IMR-90 (cell line): ENCODE measurements at regions not wholly inside any gene's neighbourhood (a gene's known extent, or its start where the extent isn't known, plus 50 kb on each side); places are given as distances from the start of the nearest gene placed in this dataset.

Source experiments
- ATAC-seq: fragments of 200-7000 bp; cut with Tn5 transposase; 2 replicates; pipeline ENCODE4 v1.9.1; 2020; ENCODE audit warnings: low read depth, mild to moderate bottlenecking, moderate library complexity
- BruUV-seq: library from RNA; stranded (reverse); fragments of 400-500 nt; replicated peaks from 2 replicates; lab custom pipeline; 2021; lab: Mats Ljungman, UMichigan
- CTCF ChIA-PET: fragments of 300-600 bp; formaldehyde crosslinking; extraction: SDS; loops from one replicate; lab custom pipeline; 2021; ENCODE audit warnings: antibody characterized with exemption; lab: Yijun Ruan, JAX
- POLR2A ChIA-PET: fragments of 300-600 bp; sonication (Branson Sonifier 250); formaldehyde crosslinking; loops from one replicate; lab custom pipeline; 2022; ENCODE audit warnings: antibody characterized with exemption; ENCODE audit not compliant: unreplicated experiment; lab: Charles Lee
- DNase-seq: peaks from one replicate; pipeline ENCODE4 v3.0.0; 2013
- H2AFZ ChIP-seq: replicated peaks from 2 replicates; pipeline ENCODE3; 2013; ENCODE audit warnings: low read length, mild to moderate bottlenecking; ENCODE audit not compliant: poor library complexity
- H2AK5ac ChIP-seq: 2 replicates; pipeline ENCODE4 v1.6.1; 2013; ENCODE audit warnings: low read depth, low read length, inconsistent platforms
- H2AK9ac ChIP-seq: replicated peaks from 2 replicates; pipeline ENCODE3; 2013; ENCODE audit warnings: mild to moderate bottlenecking, low read depth, low read length, moderate library complexity; ENCODE audit not compliant: poor library complexity
- H2BK120ac ChIP-seq: 2 replicates; pipeline ENCODE4 v1.6.1; 2013; ENCODE audit warnings: low read depth, low read length, inconsistent platforms
- H2BK15ac ChIP-seq: 3 replicates; pipeline ENCODE4 v1.6.1; 2013; ENCODE audit warnings: low read depth, low read length, inconsistent platforms
- H2BK20ac ChIP-seq: 2 replicates; pipeline ENCODE4 v1.6.1; 2013; ENCODE audit warnings: low read depth, mild to moderate bottlenecking, inconsistent platforms, low read length, moderate library complexity
- H2BK5ac ChIP-seq: 2 replicates; pipeline ENCODE4 v1.6.1; 2013; ENCODE audit warnings: mild to moderate bottlenecking, low read depth, low read length, inconsistent platforms; ENCODE audit not compliant: poor library complexity, severe bottlenecking
- H3K14ac ChIP-seq: replicated peaks from 2 replicates; pipeline ENCODE4 v1.6.1; 2013; ENCODE audit warnings: low read depth, low read length, inconsistent platforms
- H3K18ac ChIP-seq: 2 replicates; pipeline ENCODE4 v1.6.1; 2013; ENCODE audit warnings: low read depth, low read length, control low read depth
- H3K23ac ChIP-seq: 2 replicates; pipeline ENCODE4 v1.6.1; 2013; ENCODE audit warnings: low read depth, low read length, inconsistent platforms
- H3K27ac ChIP-seq: 2 replicates; pipeline ENCODE4 v1.5.1; 2013; ENCODE audit warnings: mild to moderate bottlenecking, control low read depth, low read length; ENCODE audit not compliant: insufficient read depth
- H3K27me3 ChIP-seq: 2 replicates; pipeline ENCODE4 v1.6.1; 2013; ENCODE audit warnings: low read length; ENCODE audit not compliant: control insufficient read depth, insufficient read depth
- H3K36me3 ChIP-seq: 2 replicates; pipeline ENCODE4 v1.6.1; 2013; ENCODE audit warnings: low read length, mixed read lengths; ENCODE audit not compliant: control insufficient read depth, insufficient read depth
- H3K4ac ChIP-seq: 2 replicates; pipeline ENCODE4 v1.6.1; 2013; ENCODE audit warnings: low read depth, low read length, inconsistent platforms
- H3K4me1 ChIP-seq: 2 replicates; pipeline ENCODE4 v1.6.1; 2013; ENCODE audit warnings: low read length, mixed read lengths; ENCODE audit not compliant: control insufficient read depth, insufficient read depth
- H3K4me2 ChIP-seq: 2 replicates; pipeline ENCODE4 v1.6.1; 2013; ENCODE audit warnings: low read depth, mild to moderate bottlenecking, control low read depth, low read length, moderate library complexity
- H3K4me3 ChIP-seq: 2 replicates; pipeline ENCODE4 v1.5.1; 2013; ENCODE audit warnings: low read depth, mild to moderate bottlenecking, control low read depth, low read length, moderate library complexity; ENCODE audit not compliant: insufficient read depth
- H3K56ac ChIP-seq: 2 replicates; pipeline ENCODE4 v1.6.1; 2013; ENCODE audit warnings: low read length, inconsistent platforms; ENCODE audit not compliant: insufficient read depth; ENCODE audit errors: extremely low read depth
- H3K79me1 ChIP-seq, 2 experiments: 2 replicates each; pipeline ENCODE4 v1.6.1; 2013; ENCODE audit warnings: low read length in 2 of 2, inconsistent platforms in 1 of 2, low read depth in 1 of 2
- H3K9ac ChIP-seq: 2 replicates; pipeline ENCODE4 v1.6.1; 2013; ENCODE audit warnings: low read depth, low read length, control low read depth
- H3K9me1 ChIP-seq: 2 replicates; pipeline ENCODE4 v1.6.1; 2013; ENCODE audit warnings: low read length, inconsistent platforms; ENCODE audit not compliant: insufficient read depth
- H3K9me3 ChIP-seq: 2 replicates; pipeline ENCODE4 v1.6.1; 2013; ENCODE audit warnings: low read length; ENCODE audit not compliant: control insufficient read depth, insufficient read depth
- H4K20me1 ChIP-seq: 2 replicates; pipeline ENCODE4 v1.6.1; 2013; ENCODE audit warnings: low read length, inconsistent platforms; ENCODE audit not compliant: insufficient read depth
- H4K5ac ChIP-seq: 2 replicates; pipeline ENCODE4 v1.6.1; 2013; ENCODE audit warnings: mild to moderate bottlenecking, low read depth, low read length, control low read depth
- H4K8ac ChIP-seq, 2 experiments: 2 replicates each; pipeline ENCODE4 v1.6.1; 2013; ENCODE audit warnings: low read depth in 2 of 2, low read length in 2 of 2, control low read depth in 1 of 2, inconsistent platforms in 1 of 2
- H4K91ac ChIP-seq: 2 replicates; pipeline ENCODE4 v1.6.1; 2013; ENCODE audit warnings: low read depth, low read length, inconsistent platforms; ENCODE audit not compliant: insufficient read depth
- CEBPB ChIP-seq: IDR thresholded peaks from 2 replicates; pipeline ENCODE4 v1.6.1; 2012; ENCODE audit warnings: low read depth, low read length, improper control_type of control experiment
- WGBS, 2 experiments: methylation state at CpG; one replicate each; pipeline versions ENCODE4 v1.1.5 to v1.1.7; 2013; ENCODE audit warnings: missing lambda C conversion rate in 2 of 2; ENCODE audit not compliant: insufficient read length in 1 of 2; ENCODE audit errors: extremely low coverage in 2 of 2; 5-methylcytosine and 5-hydroxymethylcytosine counted together
- dilution Hi-C: fragments of 300-500 bp; cut with HindIII; formaldehyde crosslinking; loops from one replicate; pipeline ENCODE4 v1.14.3; 2018; ENCODE audit warnings: low sequenced_read_pairs; ENCODE audit not compliant: unreplicated experiment
- in situ Hi-C: fragments of 300-500 bp; cut with MboI; formaldehyde crosslinking; loops from 3 replicates; pipeline ENCODE4 v1.14.3; 2019; ENCODE audit warnings: low sequenced_read_pairs, inconsistent platforms, mixed read lengths
- intact Hi-C: fragments of 100-400 bp; cut with micrococcal nuclease; formaldehyde crosslinking; loops from 2 replicates; pipeline ENCODE4 v1.10.0; 2022

DNA sequence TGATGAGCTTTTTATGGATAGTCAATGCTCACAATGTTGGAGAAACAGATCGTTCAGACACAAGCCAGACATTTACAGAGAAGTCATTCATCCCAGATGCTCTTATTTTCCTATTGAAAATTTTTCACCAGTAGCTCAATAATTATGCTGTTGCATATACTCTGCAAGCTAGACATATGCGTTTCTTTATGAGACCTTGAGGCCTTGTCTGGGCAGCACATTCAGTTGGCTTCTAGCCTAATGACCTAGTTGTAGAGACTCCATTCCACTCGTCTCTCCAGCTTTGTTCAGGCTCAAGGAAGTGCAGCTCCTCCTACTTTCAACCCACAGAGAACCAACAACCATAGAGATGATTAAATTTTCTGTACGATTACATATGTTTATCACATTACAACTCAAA, 237.7 kb downstream of the MZT1 start:
- intact Hi-C loops = no loop called here
- no peak overlapping the region for H2BK15ac ChIP-seq
- H3K27ac ChIP-seq = no peak overlapping the region
- no peak overlapping the region for H3K4me2 ChIP-seq
- DNase-seq (no peak), ATAC-seq (no peak)
- no peaks in the 10 kb centered on the region for H3K9me1 ChIP-seq
- no peak for TF ChIP-seq CEBPB
- no peak overlapping the region for H2AK9ac ChIP-seq
- no peaks in the 10 kb centered on the region for H4K20me1 ChIP-seq
- no peak overlapping the region for H3K56ac ChIP-seq
- in situ Hi-C loops = no loop called here
- H3K4me3 ChIP-seq = no peak overlapping the region
- H3K14ac ChIP-seq = no peak overlapping the region
- ChIA-PET POLR2A (no interaction called here), CTCF (no interaction called here)
- H3K4me1 ChIP-seq = no peaks in the 10 kb centered on the region
- H4K5ac ChIP-seq = no peak overlapping the region
- no peak overlapping the region for H4K8ac ChIP-seq
- WGBS, 2 experiments = no CpG with 5 or more reads among the region's 4 CpGs
- no peak overlapping the region for H2AK5ac ChIP-seq
- no peak overlapping the region for H2BK20ac ChIP-seq
- BruUV-seq = no TSS peak
- H3K9ac ChIP-seq = no peak overlapping the region
- H3K27me3 ChIP-seq = no peaks in the 10 kb centered on the region
- H4K91ac ChIP-seq = no peak overlapping the region
- no peak overlapping the region for H2BK120ac ChIP-seq
- no peaks in the 10 kb centered on the region for H3K79me1 ChIP-seq
- no peak overlapping the region for H3K23ac ChIP-seq
- no peak overlapping the region for H2BK5ac ChIP-seq
- dilution Hi-C loops = no loop called here
- no peak overlapping the region for H3K18ac ChIP-seq
- H3K4ac ChIP-seq = no peak overlapping the region
- no peaks in the 10 kb centered on the region for H3K9me3 ChIP-seq
- H2AFZ ChIP-seq = no peak overlapping the region
- no peaks in the 10 kb centered on the region for H3K36me3 ChIP-seq
